GM12873 (cell line): ENCODE measurements at regions not wholly inside any gene's neighbourhood (a gene's known extent, or its start where the extent isn't known, plus 50 kb on each side); places are given as distances from the start of the nearest gene placed in this dataset.

Experiments
- TF ChIP-seq, protein P1 (sequence below): IDR thresholded peaks from 2 replicates; pipeline ENCODE4 v1.5.1; 2012; ENCODE audit warnings: low read depth, mild to moderate bottlenecking, moderate library complexity, low read length, control low read depth; ENCODE audit not compliant: insufficient read depth; ENCODE audit errors: missing control alignments

DNA sequence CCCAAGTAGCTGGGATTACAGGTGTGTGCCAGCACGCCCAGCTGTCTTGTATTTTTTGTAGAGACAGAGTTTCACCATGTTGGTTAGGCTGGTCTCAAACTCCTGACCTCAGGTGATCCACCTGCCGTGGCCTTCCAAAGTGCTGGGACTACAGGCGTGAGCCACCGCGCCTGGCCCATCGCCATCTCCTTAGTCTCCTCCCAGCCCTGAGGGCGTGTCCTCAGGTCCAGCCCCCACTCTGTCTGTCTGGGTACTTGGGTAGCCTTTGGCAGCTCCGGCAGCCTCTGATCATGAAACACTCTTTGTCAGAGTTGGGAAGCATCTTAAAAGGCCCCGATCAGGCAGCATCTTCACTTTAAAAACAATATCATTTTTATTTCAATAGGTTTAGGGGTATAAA, 90.3 kb upstream of the DISP3 start:
- TF ChIP-seq, protein P1, sequence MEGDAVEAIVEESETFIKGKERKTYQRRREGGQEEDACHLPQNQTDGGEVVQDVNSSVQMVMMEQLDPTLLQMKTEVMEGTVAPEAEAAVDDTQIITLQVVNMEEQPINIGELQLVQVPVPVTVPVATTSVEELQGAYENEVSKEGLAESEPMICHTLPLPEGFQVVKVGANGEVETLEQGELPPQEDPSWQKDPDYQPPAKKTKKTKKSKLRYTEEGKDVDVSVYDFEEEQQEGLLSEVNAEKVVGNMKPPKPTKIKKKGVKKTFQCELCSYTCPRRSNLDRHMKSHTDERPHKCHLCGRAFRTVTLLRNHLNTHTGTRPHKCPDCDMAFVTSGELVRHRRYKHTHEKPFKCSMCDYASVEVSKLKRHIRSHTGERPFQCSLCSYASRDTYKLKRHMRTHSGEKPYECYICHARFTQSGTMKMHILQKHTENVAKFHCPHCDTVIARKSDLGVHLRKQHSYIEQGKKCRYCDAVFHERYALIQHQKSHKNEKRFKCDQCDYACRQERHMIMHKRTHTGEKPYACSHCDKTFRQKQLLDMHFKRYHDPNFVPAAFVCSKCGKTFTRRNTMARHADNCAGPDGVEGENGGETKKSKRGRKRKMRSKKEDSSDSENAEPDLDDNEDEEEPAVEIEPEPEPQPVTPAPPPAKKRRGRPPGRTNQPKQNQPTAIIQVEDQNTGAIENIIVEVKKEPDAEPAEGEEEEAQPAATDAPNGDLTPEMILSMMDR: no peak

DNA sequence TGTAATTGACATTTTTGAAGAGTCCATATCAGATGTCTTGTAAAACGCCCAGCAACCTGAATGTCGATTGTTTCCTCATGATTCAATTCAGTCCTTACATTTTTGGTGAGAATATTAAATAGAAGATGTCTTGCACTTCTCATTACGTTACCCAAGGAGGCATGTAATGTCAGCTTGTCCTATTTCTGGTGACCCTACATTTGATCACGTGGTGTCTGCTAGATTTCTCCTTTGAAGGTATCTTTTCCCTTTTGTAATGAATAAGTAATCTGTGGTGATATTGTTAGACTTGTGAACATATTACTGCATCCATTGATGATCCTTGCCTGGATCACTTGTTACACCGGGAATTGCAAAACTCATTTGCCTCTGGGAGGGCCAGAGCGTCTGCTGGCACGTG, 87.6 kb upstream of the DISP3 start:
- TF ChIP-seq, protein P1: no peak

DNA sequence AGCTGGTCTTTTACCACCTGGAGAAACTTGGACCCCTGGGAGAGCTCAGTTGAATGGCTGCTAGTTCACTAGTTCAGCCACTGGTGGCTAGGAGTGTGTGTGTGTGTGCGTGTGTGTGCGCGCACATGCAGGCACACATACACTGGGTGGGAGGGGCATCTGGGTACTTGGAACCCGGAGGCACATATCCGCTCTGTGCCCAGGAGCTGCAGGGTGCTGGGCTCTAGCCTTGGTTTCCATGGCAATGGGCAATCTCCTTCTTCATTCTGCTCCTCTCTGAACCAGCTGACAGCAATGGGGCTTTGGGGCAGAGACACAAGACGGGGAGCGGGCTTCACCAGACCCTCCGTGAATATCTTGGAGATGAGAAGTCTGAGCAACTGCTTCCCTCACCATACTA, 87.1 kb upstream of the DISP3 start:
- TF ChIP-seq, protein P1: no peak

DNA sequence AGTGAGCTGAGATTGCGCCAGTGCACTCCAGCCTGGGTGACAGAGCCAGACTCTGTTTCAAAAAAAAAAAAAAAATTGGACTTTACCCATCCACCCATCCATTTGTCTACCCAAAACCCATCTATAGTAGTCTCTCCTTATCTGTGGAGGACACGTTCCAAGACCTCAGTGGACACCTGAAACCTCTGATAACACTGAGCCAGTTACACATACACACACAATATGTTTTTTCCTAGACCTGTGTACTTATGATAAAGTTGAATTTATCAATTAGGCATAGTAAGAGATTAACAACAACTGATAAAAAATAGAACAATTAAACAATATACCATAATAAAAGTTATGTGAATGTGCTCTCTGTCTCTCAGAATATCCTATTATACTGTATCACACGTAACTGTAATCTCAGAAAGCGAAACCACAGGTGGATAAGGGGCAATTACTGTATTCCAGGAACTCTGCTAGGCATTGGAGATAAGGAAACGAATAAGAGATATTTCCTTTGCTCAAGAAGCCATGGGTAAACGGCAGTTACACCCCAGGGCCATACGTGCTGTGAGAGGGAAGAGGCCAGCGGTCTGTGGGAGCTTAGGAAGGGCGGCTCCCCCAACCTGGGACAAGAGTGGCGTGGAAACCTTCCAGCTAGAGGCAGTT, 84.2 kb upstream of the DISP3 start:
- TF ChIP-seq, protein P1: no peak

DNA sequence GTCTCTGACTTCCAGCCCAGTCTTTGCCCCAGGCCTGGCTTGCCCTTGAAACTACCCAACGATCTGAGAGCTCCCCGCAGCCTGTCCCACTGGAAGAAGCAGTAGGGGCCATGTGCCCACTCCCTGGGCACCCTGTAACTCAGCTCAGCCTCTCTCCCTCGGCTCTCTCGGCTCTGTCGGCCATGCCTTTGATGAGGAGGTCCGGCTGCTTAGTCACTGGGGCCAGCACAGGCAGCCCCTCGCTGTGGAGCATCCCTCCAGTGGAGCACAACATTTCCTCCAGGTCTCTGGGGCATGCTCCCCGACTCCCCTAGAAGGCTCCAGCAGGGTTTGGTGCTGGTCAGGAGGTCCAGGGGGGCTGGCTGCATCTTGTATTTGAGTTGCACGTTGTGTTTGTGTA, 83.3 kb upstream of the DISP3 start:
- TF ChIP-seq, protein P1: no peak

DNA sequence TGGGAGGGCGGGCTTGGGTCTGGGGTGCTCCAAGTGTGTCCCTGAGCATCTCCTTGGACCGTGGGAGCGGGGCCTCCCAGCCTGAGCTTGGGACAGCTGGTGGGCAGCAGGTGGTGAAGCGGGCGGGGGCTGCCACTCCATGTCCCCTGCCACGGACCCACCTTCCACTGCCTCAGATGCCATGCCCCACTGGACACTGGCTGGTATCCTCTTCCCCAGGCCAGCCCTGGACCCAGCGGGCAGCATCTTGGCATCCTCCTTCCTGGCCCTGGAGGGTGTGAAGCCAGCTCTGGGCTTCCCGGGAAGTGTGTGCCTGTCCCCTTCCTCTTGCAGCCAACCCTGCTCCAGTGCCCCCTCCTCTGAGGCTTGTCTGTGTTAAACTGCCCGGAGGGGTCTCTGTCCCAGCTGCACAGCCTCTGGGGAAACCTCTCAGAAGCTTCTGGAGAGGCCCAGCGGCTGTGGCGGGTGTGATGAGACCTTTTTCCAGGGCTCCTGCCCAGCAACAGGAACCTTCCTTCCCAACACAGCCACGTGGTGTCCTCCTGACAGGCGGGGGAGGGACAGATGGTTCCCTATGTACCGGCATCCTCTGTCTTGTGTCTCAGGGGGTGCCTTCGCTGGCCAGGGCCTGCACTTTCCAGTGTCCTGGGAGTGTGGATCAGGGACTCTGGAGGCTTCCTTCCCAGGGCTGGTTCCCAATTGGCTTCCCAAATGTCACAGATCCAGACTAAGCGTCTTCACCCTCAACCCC, 81.6 kb upstream of the DISP3 start:
- TF ChIP-seq, protein P1: no peak

DNA sequence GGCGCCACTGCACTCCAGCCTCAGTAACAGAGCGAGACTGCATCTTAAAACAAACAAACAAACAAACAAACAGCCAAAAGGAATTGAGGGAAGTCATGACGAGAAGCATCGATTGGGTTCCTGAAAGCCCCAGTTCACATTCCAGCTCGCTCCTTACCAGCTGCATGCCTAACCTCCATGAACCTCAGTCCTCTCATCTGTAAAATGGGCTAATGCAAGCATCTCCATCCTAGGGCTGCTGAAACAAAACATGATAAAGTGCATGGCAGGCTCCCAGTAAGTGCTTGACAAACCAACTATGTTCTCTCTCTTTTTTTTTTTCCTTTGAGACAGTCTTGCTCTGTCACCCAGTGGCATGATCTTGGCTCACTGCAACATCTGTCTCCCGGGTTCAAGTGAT, 79.7 kb upstream of the DISP3 start:
- TF ChIP-seq, protein P1: no peak
